ENCODE measurements at regions not wholly inside any gene's neighbourhood (a gene's known extent, or its start where the extent isn't known, plus 50 kb on each side); places are given as distances from the start of the nearest gene placed in this dataset.

DNA sequence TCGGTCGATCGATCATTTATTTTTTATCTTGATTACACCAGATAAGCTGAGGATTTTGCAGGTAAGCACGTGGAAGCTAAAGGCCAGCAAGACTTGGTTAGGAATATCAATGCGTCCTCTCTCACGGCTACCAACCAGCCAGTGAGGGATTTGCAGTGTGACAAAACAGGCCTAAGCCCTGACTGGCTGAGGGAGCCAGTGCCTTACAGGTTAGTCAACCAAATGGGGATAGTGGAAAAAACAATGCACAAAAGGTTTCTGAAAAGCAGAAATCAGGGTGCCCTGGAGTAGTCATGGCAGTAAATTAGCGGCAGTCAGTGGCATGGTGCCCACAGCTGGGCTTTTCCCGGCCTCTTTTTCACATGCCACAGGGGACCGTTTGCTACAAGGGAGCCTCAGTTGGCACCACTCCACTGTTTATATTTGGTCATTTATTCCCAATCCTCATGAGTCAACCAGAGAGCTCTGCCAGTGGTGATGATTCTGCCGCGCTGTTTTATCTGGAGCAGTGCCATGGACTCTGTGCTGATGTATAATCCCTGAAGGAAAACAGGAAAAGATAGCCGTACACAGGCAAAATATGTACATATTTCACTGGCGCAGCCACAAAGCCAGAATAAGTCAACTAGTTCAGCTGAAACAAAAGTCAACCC, 167.6 kb downstream of the RHOU start:
- DNase-seq (ENCODE audit: low spot score): peak; percentile 8
- in situ Hi-C loops (cut with HindIII; ENCODE audit: low sequenced_read_pairs): no loop called here

DNA sequence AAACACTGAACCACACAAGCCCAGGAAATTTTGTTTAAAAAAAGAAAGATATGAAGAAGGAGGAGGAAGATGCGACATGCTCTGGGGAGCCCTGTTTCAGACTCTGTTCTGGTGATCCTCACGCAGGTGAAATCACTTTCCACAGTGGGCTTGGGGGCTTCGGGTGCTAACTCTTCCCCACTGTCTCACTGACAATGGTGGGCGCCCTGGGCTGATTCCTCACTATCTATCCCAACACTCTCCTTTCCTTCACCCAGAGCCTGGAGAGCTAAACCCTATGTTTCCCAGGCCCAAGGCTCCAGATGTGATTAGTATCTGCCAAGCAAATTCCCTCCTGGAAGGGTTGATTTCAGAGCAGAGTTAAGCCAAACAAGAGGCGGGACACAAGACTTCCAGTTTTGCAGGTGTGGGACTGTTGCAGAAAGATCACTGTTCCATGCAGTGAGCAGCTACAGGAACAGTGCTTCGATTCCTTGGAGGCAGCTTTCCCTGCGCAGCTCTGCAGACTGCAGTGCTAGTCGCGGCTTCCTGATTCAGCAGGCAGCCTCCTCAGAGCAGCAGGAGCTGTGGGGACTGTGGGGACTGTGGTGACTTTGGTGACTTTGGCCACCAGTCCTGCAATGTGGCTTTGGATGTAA, 168.3 kb downstream of the RHOU start:
- DNase-seq (ENCODE audit: low spot score): no peak
- in situ Hi-C loops (cut with HindIII; ENCODE audit: low sequenced_read_pairs): no loop called here

DNA sequence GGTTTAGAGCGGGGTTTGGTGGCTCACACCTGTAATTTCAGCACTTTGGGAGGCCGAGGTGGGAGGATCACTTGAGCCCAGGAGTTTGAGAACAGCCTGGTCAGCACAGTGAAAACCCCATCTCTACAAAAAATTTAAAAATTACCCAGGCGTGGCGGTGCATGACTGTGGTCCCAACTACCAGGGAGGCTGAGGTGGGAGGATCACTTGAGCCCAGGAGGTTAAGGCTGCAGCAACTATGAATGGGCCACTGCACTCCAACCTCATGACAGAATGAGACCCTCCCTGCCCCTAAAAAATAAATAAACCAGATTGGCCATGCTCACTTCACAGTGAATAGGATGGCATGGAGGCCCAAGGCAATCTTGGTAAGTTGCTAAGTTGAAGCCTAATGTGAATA, 168.9 kb downstream of the RHOU start:
- in situ Hi-C loops (cut with HindIII; ENCODE audit: low sequenced_read_pairs): no loop called here
- no peak for DNase-seq (ENCODE audit: low spot score)

DNA sequence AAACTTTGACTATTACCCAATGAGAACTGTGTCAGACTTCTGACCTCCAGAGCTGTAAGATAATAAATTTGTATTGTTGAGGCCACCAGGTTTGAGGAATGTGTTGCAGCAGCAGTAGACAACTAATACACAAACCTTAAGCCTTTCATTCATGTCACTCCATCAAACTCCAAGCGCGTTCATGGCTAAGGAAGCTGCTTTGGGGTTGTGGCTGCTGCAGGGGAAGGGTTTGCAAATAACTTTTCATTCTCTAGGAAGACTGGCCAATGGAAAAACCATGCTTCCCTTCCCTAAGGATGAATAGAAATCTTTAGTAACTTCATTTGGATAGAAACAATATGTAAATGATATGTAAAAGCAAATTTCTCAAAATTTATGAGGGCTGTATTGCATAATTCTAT, 170.4 kb downstream of the RHOU start:
- in situ Hi-C loops (cut with HindIII; ENCODE audit: low sequenced_read_pairs): no loop called here
- DNase-seq (ENCODE audit: low spot score): no peak

DNA sequence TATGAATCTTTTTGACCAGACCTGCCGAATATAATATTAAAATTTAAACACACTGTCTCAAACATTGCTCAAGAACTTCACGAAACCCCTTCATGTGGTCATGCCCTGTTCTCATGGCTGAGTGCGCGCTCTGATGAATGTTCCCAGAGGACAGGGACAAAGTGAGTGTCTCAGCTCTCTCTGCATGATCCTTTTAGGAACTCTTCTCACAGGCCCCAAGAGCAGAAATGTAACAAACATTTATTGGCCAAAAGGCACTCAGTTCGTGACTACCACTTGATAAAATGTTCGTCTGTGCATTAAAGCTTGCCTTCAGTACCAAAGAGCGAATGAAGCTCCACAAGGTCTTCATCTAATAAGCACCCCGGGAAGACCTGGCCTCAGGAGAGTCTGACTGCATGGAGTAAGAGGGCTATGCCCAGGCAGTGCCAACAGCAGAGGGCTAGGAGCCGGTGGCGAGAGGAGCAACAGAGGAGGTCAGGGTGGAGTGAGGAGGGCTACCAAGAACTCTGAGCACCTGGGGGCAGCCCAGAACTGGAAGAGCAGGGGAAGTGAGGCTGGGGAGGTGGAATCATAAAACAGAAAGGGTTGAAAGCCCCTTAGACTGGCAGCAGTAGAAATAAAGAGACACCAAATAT, 171.1 kb downstream of the RHOU start:
- in situ Hi-C loops (cut with HindIII; ENCODE audit: low sequenced_read_pairs): no loop called here
- no peak for DNase-seq (ENCODE audit: low spot score)

DNA sequence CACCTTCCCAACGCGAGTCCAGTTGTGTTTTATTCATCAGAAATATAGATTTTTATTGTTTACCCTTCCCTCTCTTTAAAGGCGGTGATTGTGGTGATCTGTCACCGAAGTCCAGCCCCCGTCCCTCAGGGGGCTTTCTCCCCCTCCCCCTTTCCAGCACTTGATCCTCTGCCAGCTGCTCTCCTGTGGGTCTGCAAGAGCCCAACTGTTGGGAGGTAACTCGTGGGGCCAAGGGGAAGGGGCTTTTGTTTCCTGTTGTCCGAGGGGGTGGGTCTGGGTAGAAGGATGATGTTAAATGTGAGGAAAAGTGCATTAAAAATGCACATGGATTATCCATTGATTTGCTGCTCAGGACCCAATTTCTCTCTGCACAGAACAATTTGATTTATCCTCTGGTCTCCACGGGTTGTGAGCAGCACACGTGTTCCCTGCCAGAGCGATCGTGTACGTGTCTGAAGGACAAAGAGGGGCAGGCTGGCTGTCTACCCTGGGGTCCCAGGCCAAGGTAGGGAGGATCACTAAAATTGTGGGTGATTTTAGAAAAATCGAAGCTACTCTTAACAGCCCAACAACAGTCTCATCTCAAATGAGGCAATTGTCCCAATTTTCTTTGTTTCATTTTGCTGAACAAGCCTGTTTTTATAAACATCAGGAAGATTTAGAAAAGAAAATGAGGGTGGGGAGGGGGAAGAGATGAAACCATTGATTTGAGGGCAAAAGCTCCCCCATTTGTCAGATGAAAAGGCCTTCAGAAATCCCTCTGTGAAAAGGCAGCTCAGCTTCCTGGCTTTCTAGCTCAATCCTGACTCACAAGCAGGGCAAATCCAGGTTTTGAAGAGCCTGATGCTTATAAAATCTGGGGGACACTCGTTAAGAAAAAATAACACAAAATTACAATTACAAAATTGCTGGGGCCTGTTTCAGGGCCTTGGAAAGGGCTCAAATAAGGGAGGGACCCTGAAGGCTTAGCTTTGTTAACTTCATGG, 176.2 kb downstream of the RHOU start:
- in situ Hi-C loops (cut with HindIII; ENCODE audit: low sequenced_read_pairs): no loop called here
- DNase-seq (ENCODE audit: low spot score): no peak

DNA sequence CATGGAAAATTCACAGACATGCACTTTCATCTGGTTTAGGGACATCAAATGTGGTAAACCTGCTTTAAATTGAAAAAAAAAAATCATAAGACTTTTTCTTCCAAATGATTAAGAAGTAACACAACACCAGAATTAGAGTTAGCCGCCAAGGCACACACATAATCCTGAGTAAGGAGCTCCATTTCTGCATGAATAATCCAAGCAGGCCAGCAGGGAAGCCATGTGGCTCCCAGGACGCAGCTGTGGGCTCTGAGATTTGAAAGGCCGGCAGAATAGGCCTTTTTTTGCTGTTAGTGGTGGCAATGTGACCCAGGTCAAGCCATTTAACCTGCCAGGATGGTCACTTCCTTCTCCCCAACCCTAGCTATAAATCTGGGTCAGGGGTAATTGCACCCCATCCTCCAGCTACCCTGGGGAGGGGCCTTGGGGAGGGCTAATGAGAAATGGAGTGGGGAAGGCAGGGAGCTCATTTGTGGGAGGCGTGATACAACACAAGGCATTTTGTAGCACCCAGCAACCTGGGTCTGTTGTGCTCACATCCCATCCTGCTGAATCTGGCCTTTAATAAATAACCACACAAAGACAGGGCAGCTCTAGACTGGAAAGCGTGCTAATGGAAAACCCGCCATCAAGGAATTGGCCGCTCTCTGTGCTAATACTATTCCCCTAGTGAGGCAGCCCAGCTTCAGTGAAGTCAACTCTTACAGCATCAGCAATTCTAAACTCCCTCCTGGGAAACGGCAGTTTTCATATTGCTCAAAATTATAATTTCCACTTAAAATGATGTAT, 178.5 kb downstream of the RHOU start:
- DNase-seq (ENCODE audit: low spot score): no peak
- in situ Hi-C loops (cut with HindIII; ENCODE audit: low sequenced_read_pairs): no loop called here

DNA sequence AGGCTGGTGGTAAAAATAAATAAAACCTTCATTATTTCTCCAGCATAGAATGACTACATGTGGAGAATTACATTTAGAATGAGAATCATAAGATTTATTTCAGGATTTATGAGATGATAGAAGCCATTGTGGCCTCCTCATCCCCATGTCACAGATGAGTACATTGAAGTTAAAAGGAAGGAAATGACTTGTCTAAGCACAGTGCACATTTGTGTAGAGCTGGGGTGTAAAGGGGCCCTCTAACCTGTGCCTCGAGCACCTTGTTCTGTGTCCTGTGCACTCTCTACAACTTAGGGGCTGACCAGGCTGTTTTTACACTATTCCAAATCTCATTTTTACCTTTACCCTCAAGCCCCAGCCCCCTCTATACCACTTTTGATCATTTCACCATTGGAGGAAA, 179.4 kb downstream of the RHOU start:
- no peak for DNase-seq (ENCODE audit: low spot score)
- in situ Hi-C loops (cut with HindIII; ENCODE audit: low sequenced_read_pairs): no loop called here

DNA sequence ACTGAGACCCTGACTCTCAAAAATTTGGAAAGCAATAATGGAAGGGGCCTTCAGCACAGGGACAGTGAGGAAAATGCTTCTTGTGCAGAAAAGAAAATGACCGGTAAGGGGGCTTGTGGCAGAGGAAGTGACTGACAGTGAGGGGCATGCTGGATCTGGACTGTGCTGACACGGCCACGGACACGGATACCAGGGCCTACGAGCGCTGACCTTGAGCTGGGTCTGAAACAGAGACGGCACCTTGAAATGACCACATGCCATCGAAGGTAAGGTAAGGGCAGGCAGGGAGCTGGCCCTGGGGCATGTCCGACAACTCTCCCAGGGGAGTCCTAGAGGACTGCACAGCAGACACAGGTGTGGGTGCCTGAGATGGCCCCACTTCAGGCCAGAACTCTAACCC, 182.1 kb downstream of the RHOU start:
- in situ Hi-C loops (cut with HindIII; ENCODE audit: low sequenced_read_pairs): no loop called here
- DNase-seq (ENCODE audit: low spot score): no peak

DNA sequence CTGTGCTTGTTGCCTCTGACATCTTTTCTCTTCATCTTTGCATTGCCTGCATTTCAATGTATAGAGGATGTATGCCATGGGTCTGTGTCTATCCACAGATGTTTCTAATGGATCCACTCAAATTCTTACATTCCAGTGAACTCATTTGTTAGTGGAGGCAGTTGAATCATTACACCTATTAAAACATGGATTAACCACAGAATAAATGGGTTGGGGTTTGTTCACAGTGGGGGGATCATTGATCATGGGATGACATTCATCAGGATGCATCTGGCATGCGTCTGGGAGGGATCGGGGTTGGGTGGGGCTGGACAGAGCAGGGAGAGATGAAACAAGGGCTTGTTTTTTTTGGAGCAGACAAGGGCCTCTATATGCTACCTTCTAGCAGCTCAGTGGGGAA, 182.5 kb downstream of the RHOU start:
- DNase-seq (ENCODE audit: low spot score): no peak
- in situ Hi-C loops (cut with HindIII; ENCODE audit: low sequenced_read_pairs): no loop called here

DNA sequence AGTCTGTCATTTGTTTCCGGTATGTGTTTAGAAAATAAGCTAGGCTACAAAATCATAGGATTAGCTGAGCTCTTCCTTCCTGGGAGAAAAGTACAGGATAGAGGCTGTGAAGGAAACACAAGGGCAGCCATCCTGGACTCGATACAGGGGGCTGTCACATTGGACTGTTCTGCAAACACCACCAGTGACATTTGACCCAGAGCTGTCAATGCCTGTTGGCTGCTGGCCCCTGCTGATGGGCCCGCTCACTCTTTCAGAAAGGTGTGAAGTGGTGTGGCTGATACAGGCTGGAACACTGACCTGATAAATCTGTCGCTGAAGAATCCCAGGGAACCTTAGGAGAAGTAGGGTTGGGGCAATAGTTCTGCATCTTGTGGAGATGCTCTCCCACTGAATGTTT, 183.1 kb downstream of the RHOU start:
- in situ Hi-C loops (cut with HindIII; ENCODE audit: low sequenced_read_pairs): no loop called here
- DNase-seq (ENCODE audit: low spot score): no peak

DNA sequence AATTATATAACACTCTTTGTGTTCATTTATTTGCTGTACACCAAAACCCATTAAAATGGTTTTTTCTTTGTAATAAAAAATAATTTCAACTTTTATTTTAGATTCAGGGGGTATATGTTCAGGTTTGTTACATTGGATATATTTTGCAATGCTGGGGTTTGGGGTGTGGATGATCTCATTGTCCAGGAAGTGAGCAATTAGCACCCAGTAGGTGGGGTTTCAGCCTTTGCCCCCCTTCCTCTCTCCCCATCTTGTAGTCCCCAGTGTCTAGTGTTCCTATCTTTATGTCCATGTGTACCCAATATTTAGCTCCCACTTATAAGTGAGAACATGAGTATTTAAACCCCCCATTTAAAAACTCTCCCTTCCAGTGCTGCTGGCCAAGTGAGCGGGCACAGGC, 184.6 kb downstream of the RHOU start:
- DNase-seq (ENCODE audit: low spot score): no peak
- in situ Hi-C loops (cut with HindIII; ENCODE audit: low sequenced_read_pairs): no loop called here

DNA sequence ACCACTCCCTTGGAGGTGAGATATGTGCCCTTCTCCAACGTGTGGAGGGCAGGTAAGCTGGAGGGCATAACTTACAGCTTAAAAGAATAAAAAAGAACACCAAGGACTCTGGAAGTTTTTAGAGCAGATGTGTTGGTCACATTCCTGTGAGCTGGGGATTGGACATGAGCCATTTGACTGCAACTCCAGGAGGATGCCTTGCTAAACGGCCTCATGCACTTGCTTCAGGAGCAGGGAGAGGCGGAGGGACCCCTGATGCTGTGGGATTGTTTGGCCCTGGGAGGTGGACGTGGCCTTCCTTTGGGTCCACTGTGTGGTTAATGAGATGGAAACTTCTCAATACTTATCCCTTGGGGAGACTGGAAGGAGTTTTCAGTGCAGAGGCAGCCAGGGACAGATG, 185.6 kb downstream of the RHOU start:
- in situ Hi-C loops (cut with HindIII; ENCODE audit: low sequenced_read_pairs): no loop called here
- no peak for DNase-seq (ENCODE audit: low spot score)

DNA sequence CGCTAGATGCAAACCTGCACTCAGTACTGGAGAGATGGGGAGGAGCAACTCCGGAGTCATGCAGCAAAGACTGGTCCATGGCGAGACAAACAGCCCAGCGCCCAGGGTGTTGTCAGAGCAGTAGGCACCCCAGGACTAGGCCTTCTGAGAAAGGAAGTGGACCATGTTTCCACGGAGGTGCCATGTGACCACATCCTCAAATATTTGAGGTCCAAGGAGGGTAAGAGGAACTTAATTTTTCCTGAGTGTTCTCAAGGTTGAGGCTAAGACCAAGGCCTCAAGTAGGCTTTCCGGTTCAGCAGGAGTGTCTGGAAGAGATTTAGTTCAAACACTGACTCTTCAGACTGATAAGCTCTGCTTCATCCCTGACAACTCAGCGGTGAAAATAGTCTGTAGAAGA, 186.2 kb downstream of the RHOU start:
- in situ Hi-C loops (cut with HindIII; ENCODE audit: low sequenced_read_pairs): no loop called here
- no peak for DNase-seq (ENCODE audit: low spot score)

DNA sequence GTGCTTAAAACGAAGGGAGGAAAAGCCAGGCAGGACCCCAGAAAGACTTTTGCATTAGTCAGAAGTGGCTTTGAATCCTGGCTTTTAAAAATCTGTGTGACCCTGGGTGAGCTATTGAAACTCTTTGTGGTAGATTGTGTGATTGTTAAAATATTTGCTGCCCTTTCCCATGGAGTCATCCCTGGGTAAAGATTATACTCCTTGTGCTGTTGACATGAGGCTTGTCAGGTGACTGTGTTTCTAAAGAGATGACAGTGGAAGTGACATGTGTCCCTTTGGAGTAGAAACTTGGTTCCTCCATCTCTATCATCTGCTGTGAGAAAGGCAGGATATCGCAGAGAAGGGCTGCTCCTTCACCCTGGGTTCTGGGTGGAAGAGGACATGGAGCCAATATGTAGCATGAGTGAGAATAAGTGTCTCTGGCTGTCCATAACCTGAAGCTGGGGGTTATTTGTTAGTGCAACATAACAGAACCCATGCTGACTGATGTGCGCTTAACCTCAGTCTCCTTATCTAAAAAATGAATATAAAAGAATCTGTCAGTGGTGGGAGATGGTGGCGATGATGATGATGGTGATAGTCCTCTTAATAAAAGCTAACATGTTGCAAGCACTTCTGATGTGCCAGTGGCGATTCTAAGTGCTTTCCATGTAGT, 187.6 kb downstream of the RHOU start:
- no peak for DNase-seq (ENCODE audit: low spot score)
- in situ Hi-C loops (cut with HindIII; ENCODE audit: low sequenced_read_pairs): no loop called here

DNA sequence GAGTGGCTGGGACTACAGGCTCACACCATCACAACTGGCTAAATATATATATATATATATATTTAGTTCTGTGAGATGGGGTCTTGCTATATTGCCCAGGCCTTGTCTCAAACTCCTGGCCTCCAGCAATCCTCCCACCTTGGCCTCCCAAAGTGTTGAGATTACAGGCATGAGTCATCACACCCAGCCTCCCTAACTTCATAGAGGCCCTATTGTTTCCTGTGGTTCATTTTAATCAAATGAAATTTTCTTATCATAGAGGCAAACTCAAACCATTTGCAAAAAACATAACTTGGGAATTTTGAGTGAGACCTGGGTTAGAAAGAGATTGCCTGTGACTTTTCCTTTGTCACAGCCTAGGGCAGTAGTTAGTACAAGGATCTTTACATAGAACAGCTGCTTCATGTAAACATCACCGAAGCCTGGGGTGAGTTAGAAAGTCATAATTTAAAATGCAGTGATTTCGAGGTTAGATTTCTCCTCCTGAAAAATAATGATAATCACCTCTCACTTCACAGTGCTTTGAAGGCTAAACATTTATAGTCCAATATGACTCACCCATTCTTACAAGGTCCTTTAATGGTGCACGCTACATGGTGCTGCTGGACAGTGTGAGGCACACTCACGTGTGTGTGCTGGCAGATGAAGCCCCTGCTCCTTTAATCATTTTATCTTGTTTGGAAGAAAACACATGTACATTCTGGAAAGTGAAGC, 188.9 kb downstream of the RHOU start:
- no peak for DNase-seq (ENCODE audit: low spot score)
- in situ Hi-C loops (cut with HindIII; ENCODE audit: low sequenced_read_pairs): no loop called here

DNA sequence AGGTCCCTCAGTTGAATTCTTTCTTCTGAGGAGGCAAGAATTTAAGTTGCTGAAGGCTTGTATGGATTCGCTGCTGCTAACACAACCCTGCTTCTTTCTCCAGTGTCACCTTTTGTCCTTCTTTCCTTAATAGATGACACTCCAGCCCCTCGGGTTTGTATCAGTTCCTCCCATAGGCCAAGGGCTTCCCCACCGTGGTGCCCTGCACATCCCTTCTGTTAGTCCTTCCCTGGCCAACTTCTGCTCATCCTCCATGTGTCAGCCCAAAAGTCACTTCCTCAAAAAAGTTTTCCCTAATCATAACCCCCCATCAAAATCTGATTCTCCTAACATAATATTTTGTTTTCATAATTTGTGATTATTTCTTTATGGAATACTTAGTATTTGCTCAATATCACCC, 190.4 kb downstream of the RHOU start:
- in situ Hi-C loops (cut with HindIII; ENCODE audit: low sequenced_read_pairs): no loop called here
- DNase-seq (ENCODE audit: low spot score): no peak

DNA sequence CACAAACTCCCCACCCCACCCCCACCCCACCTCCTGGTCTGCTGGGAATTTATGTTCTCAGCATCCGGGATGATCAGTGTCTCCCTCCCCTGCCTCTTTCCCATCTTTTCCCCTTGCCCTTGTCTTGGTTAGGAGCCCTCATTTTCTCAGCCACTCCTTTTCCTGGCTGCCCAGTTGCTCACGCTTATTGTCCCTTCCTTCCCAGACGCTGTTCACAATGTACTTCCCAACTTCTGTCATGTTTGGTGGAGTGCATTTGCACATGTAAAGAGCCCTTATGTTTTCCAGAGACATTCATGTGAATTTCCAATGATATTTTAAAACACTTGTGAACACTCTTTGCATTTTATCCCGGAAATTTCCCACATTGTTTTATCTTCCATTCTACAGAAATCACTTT, 192.1 kb downstream of the RHOU start:
- in situ Hi-C loops (cut with HindIII; ENCODE audit: low sequenced_read_pairs): no loop called here
- DNase-seq (ENCODE audit: low spot score): no peak
